GM12872 (cell line): ENCODE measurements at regions not wholly inside any gene's neighbourhood (a gene's known extent, or its start where the extent isn't known, plus 50 kb on each side); places are given as distances from the start of the nearest gene placed in this dataset.

Source experiments
- CTCF ChIP-seq: IDR thresholded peaks from 3 replicates; pipeline ENCODE4 v1.5.1; 2011; ENCODE audit warnings: low read depth, mild to moderate bottlenecking, low read length, moderate library complexity; ENCODE audit not compliant: insufficient read depth

- no peak for TF ChIP-seq CTCF
Measured at GRCh38 chr10:44253769-44254462, 131.0 kb downstream of the CXCL12 start.

DNA sequence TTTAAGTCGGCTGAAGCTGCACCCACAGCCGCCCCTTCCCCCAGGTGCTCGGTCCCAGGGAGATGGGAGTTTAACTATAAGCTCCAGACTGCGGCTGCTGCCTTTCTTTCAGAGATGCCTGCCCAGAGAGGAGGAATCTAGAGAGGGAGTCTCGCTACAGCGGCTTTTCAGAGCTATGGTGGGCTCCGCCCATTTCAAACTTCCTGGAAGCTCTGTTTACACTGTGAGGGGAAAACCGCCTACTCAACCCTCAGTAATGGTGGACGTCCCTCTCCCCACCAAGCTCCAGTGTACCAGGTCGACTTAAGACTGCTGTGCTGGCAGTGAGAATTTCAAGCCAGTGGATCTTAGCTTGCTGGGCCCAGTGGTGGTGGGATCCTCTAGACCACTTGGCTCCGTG is 135.4 kb downstream of the CXCL12 start:
- no peak for TF ChIP-seq CTCF

DNA sequence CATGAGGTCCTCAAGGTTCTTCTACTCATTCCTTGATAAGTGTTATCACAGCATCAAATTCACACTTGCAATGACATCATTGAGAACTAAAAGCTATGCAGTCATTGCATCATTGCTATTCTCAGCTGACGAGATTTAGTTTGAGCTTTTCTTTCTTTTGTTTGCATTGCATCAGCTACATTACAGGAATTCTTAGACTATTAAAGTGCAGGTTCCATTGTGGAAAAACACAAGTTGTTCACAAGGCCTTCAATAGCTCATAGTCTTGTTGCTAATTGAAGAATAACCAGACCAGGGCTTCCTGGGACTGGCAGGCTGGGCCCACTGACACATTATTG is 139.3 kb downstream of the CXCL12 start:
- TF ChIP-seq CTCF, result no peak

DNA sequence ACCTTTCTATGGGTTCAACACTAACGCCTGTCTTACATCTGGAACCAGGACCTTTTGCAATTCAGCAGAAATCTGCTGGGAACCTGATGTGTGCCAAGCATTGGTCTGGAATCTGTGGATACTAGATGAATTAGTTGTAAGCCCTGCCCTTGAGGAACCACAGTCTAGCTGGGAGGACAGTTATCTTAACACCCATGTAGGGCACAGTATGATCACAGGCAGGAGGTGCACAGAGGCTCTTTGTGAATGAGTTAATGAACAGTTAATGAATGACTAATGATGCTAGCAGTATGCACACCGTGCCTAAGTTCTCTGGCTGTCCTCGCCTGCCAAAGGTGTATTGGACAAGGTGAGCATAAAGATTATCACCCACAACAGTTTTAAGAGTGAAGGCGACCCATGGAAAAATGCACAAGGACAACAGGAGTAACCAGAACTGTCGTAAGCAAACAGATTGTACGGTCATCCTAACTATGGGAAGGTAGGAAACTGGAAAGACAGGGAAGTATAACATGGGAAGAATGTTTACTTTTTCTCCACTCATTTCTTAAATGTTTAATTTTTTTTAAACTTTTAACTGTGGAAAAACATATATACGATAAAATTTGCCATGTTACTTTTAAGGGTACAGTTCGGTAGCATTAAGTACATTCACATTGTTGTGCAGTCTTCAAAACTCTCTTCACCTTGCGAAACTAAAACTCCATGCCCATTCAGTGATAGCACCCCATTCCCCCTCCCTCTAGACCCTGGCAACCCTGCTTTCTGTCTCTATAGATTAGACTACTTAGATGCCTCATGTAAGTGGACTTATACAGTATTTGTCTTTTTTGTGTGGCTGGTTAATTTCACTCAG is 139.9 kb downstream of the CXCL12 start:
- TF ChIP-seq CTCF, result no peak

GRCh38 chr10:44243851-44244510 is 140.9 kb downstream of the CXCL12 start:
- no peak for TF ChIP-seq CTCF

DNA sequence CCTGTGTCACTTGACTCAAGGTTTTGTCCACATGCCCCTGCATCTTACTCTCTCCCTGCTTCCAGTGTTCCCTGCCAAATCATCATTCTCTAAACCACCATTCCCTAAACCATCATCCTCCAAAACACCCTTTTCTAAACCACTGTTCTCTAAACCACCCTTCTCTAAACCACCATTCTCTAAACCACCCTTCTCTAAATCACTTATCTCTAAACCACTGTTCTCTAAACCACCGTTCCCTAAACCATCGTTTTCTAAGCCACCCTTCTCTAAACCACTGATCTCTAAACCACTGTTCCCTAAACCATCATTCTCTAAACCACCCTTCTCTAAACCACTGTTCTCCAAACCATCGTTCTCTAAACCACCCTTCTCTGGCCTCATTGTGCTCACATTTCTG is 142.1 kb downstream of the CXCL12 start:
- TF ChIP-seq CTCF, result no peak

DNA sequence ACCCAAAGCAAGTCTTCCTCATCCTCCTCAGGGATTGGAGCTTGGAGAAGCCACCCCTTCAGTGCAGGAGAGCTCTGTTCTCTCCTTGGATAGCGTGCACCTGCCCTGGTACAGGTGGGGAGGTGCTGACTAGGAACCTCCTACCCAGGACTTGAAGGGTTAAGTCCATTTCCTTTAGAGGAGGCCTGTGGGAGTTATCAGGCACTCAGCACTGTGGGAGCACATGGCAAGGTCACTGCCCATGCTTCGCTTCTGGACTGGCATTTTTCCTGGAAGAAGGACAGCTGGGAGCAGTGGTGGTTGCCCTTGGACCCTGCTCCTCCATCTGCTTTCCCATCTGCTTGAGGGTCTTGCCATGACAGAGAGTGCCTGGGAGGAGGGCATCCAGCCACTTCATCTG is 142.8 kb downstream of the CXCL12 start:
- no peak for TF ChIP-seq CTCF
